Ectodermal cell (in vitro differentiated cells): ENCODE measurements at regions not wholly inside any gene's neighbourhood (a gene's known extent, or its start where the extent isn't known, plus 50 kb on each side); places are given as distances from the start of the nearest gene placed in this dataset.
A peak's percentile ranks its signal among the peaks of the same experiment; 100 is the strongest.

ENCODE experiments used
- H3K27ac ChIP-seq: 2 replicates; pipeline ENCODE4 v1.7.0; 2013; ENCODE audit warnings: mild to moderate bottlenecking, low read depth, low read length; ENCODE audit not compliant: insufficient read depth, poor library complexity, severe bottlenecking
- H3K27me3 ChIP-seq: 2 replicates; pipeline ENCODE4 v1.7.0; 2013; ENCODE audit warnings: mild to moderate bottlenecking, low read length; ENCODE audit not compliant: insufficient read depth, control insufficient read depth, poor library complexity, severe bottlenecking
- H3K36me3 ChIP-seq: one replicate; pipeline ENCODE4 v1.7.0; 2013; ENCODE audit warnings: low read length; ENCODE audit not compliant: control insufficient read depth, insufficient read depth
- H3K4me1 ChIP-seq: one replicate; pipeline ENCODE4 v1.7.0; 2013; ENCODE audit warnings: low read length; ENCODE audit not compliant: control insufficient read depth, insufficient read depth
- H3K4me3 ChIP-seq: 2 replicates; pipeline ENCODE4 v1.7.0; 2013; ENCODE audit warnings: low read depth, low read length, control low read depth; ENCODE audit not compliant: insufficient read depth
- H3K9me3 ChIP-seq: 2 replicates; pipeline ENCODE4 v1.7.0; 2013; ENCODE audit warnings: mild to moderate bottlenecking, low read length, moderate library complexity; ENCODE audit not compliant: control insufficient read depth
- WGBS, 2 experiments: methylation state at CpG; one replicate each; pipeline ENCODE4 v1.1.7; 2013; ENCODE audit warnings: missing lambda C conversion rate in 2 of 2; 5-methylcytosine and 5-hydroxymethylcytosine counted together

GRCh38 chr15:38072348-38073177 is 138.1 kb downstream of the TMCO5A start:
- WGBS, 2 experiments: 1 to 2% methylated on average over 55 of the region's 55 CpGs
- peaks cover 24% of the 10 kb centered on the region for H3K27me3 ChIP-seq
- peak overlapping the region; percentile 99 for H3K27ac ChIP-seq
- H3K4me1 ChIP-seq: peaks cover 61% of the 10 kb centered on the region
- H3K9me3 ChIP-seq: no peaks in the 10 kb centered on the region
- peak overlapping the region; percentile 51 for H3K4me3 ChIP-seq
- H3K36me3 ChIP-seq: no peaks in the 10 kb centered on the region

DNA sequence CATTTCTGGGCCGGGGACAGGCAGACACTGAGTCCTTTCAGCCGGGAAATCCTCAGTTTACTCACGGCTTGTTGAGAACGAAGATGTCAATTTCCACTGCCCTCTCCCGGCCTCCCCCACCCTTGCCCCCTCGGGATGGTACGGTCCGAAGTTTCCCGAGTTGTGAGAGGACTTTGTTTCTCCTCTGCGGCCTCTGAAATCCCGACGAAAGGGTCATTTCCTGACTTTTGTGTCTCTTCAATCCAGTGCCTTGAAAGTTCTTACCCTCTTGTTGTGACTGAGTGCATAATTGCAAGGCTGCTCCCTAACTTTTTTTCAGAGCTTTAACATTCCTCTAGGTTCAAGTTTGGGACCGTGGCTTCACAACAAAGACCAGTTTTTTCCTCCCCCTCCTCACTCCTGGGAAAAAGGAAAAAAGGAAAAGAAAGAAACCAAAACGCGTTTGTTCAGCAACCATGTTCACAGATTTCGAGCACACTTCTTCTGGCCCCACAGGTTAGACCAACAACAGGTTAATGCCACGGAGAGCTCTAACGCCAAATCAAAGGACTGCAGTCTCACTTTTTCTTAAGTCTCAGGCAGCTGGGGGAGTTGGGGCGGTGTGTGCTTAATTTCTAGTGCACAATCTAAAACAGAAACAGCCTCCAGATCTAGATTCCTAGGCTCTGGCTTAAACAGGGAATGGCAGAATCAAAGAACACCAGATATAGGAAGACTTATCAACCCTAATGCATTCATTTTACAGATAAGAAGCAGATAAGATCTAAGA is 138.9 kb downstream of the TMCO5A start:
- Histone ChIP-seq H3K4me1 (peaks cover 53% of the 10 kb centered on the region), H3K9me3 (no peaks in the 10 kb centered on the region), H3K27ac (peak overlapping the region; percentile 99), H3K4me3 (peak overlapping the region; percentile 51), H3K27me3 (peaks cover 24% of the 10 kb centered on the region), H3K36me3 (no peaks in the 10 kb centered on the region)
- WGBS, 2 experiments: 3 to 5% methylated on average over 19 of the region's 19 CpGs

DNA sequence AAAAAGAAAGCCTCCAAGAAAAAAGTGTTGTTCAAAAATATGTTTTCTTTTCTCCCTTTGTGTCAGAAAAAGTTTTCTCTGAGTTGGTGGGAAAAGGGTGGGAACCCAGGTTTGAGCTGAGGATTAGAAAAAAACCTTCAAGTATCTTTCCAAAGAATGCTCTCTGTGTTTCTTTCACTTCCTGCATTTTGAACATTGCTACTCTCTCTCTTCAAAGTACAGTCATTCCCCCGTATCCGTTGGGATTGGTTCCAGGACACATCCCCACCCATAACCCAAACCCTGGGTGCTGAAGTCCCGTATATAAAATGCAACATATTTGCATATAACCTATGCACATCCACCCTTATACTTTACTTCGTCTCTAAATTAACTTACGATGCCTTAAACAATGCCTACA is 139.6 kb downstream of the TMCO5A start:
- Histone ChIP-seq H3K27ac (peak overlapping the region; percentile 99), H3K4me3 (no peak overlapping the region), H3K27me3 (peaks cover 24% of the 10 kb centered on the region), H3K4me1 (peaks cover 47% of the 10 kb centered on the region), H3K9me3 (no peaks in the 10 kb centered on the region), H3K36me3 (no peaks in the 10 kb centered on the region)
- 86 to 90% methylated on average over 5 of the region's 5 CpGs for WGBS, 2 experiments

GRCh38 chr15:38075466-38075865 is 141.0 kb downstream of the TMCO5A start:
- no peak overlapping the region for H3K4me3 ChIP-seq
- peaks cover 24% of the 10 kb centered on the region for H3K27me3 ChIP-seq
- no peaks in the 10 kb centered on the region for H3K9me3 ChIP-seq
- no peaks in the 10 kb centered on the region for H3K36me3 ChIP-seq
- H3K27ac ChIP-seq: no peak overlapping the region
- H3K4me1 ChIP-seq: peaks cover 34% of the 10 kb centered on the region
- 91 to 99% methylated on average over 5 of the region's 5 CpGs for WGBS, 2 experiments

DNA sequence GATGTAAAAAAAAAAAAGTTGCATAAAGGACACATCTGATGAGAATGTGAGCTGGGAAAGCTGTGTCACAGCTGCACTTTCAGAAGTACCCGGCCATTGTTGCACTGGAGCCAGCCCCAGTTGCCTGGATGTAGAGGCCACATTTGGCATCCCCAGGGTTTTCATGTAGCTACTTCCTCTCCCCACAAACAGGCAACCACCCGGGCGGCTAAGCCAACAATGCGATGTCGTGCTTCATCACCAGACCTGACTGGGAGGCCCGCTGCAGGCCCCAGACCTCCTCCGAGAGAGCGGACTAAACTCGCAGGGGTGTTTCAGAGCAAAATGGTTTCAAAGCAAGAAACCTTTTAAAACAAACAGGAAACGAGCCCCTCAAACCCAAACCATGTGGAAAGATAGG is 142.3 kb downstream of the TMCO5A start:
- no peak overlapping the region for H3K27ac ChIP-seq
- WGBS, 2 experiments: 31 to 35% methylated on average over 10 of the region's 10 CpGs
- H3K4me3 ChIP-seq: no peak overlapping the region

DNA sequence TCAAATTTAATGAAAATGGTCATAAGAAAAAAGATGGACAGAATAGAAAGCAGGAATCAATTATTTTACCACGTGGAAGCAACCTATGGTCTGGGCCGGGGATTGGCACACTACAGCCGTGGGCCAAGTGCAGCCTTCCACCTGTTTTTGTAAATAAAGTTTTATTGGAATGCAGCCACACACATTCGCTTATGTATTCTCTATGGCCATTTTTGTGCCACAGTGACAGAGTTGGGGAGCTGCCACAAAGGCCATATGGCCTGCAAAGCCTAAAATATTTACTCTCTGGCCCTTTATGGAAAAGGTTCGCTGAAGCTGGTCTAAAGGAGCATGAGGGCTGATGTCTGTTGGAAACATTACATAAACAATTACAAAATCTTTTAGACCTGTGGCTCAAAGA is 144.8 kb downstream of the TMCO5A start:
- Histone ChIP-seq H3K27me3 (peaks cover 12% of the 10 kb centered on the region), H3K4me1 (peaks cover 16% of the 10 kb centered on the region), H3K4me3 (no peak overlapping the region), H3K9me3 (no peaks in the 10 kb centered on the region), H3K36me3 (no peaks in the 10 kb centered on the region), H3K27ac (no peak overlapping the region)
- 89 to 92% methylated on average over 4 to 5 of the region's 5 CpGs for WGBS, 2 experiments

More for the DNA sequence above, 142.3 kb downstream of the TMCO5A start:
- no peaks in the 10 kb centered on the region for H3K36me3 ChIP-seq
- H3K9me3 ChIP-seq: no peaks in the 10 kb centered on the region
- H3K27me3 ChIP-seq: peaks cover 12% of the 10 kb centered on the region
- peaks cover 34% of the 10 kb centered on the region for H3K4me1 ChIP-seq

GRCh38 chr15:38080651-38081275 is 146.3 kb downstream of the TMCO5A start:
- Histone ChIP-seq H3K4me3 (no peak overlapping the region), H3K36me3 (no peaks in the 10 kb centered on the region), H3K27me3 (peaks cover 4% of the 10 kb centered on the region), H3K4me1 (peaks cover 5% of the 10 kb centered on the region), H3K27ac (no peak overlapping the region), H3K9me3 (no peaks in the 10 kb centered on the region)
- 85 to 97% methylated on average over 2 to 3 of the region's 3 CpGs for WGBS, 2 experiments

GRCh38 chr15:38084289-38084688 is 149.8 kb downstream of the TMCO5A start:
- no peak overlapping the region for H3K27ac ChIP-seq
- H3K36me3 ChIP-seq: no peaks in the 10 kb centered on the region
- no peaks in the 10 kb centered on the region for H3K27me3 ChIP-seq
- no peaks in the 10 kb centered on the region for H3K4me1 ChIP-seq
- H3K4me3 ChIP-seq: no peak overlapping the region
- H3K9me3 ChIP-seq: no peaks in the 10 kb centered on the region

- no peak overlapping the region for H3K27ac ChIP-seq
- H3K4me3 ChIP-seq: no peak overlapping the region
- H3K9me3 ChIP-seq: no peaks in the 10 kb centered on the region
- WGBS, 2 experiments: 91 to 92% methylated on average over 7 of the region's 7 CpGs
- no peaks in the 10 kb centered on the region for H3K27me3 ChIP-seq
- no peaks in the 10 kb centered on the region for H3K36me3 ChIP-seq
- no peaks in the 10 kb centered on the region for H3K4me1 ChIP-seq
These were observed 150.7 kb downstream of the TMCO5A start for GRCh38 chr15:38085114-38085513.
